GM12864 (cell line): ENCODE measurements at regions not wholly inside any gene's neighbourhood (a gene's known extent, or its start where the extent isn't known, plus 50 kb on each side); places are given as distances from the start of the nearest gene placed in this dataset.

Experiments used
- DNase-seq: peaks from one replicate; pipeline ENCODE4 v3.0.0-alpha.2; 2011; ENCODE audit warnings: low read depth
- H3K4me3 ChIP-seq: 2 replicates; pipeline ENCODE4 v1.5.1; 2011; ENCODE audit warnings: mild to moderate bottlenecking, low read depth, low read length, control low read depth
- TF ChIP-seq, protein P1 (sequence below): IDR thresholded peaks from 2 replicates; pipeline ENCODE4 v1.5.1; 2011; ENCODE audit warnings: low read depth, mild to moderate bottlenecking, moderate library complexity, low read length, control low read depth, inconsistent platforms; ENCODE audit errors: missing control alignments

DNA sequence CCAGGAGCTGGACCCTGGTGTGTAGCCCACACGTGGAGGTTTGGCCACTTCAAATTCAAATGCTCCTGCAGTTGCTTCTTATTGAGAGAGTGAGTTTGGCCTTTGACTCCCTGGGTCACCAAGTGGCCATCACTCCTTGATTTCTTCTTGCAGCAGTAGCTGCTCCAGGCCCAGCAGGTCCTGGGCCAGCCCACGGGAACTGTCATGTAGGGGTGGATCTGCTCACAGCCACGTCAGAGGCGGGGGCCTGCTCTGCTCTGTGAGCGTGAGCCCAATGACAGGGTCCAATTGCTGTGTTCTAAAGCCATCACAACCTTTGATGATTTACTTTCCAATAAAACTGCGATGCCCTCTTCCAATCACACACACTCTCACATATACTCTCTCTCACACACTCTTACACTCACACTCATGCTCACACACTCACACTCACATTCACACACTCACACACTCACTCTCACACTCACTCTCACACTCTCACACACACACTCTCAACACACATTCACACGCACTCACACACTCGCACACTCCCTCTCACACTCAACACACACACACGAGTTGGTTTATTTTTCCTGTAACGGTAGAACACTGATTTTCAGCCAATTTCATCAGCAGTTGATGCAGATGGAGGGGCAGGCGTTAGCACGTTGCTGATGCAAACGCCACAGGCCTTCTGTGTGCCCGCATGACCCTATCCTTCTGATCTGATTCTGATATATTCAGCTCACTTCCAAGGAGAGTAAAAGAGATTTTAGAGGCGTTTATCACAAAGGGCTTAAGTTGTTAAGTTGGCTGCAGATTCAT, 210.7 kb upstream of the PPP2R2D start:
- H3K4me3 ChIP-seq = no peak overlapping the region
- TF ChIP-seq, protein P1, sequence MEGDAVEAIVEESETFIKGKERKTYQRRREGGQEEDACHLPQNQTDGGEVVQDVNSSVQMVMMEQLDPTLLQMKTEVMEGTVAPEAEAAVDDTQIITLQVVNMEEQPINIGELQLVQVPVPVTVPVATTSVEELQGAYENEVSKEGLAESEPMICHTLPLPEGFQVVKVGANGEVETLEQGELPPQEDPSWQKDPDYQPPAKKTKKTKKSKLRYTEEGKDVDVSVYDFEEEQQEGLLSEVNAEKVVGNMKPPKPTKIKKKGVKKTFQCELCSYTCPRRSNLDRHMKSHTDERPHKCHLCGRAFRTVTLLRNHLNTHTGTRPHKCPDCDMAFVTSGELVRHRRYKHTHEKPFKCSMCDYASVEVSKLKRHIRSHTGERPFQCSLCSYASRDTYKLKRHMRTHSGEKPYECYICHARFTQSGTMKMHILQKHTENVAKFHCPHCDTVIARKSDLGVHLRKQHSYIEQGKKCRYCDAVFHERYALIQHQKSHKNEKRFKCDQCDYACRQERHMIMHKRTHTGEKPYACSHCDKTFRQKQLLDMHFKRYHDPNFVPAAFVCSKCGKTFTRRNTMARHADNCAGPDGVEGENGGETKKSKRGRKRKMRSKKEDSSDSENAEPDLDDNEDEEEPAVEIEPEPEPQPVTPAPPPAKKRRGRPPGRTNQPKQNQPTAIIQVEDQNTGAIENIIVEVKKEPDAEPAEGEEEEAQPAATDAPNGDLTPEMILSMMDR = no peak
- DNase-seq = no peak

DNA sequence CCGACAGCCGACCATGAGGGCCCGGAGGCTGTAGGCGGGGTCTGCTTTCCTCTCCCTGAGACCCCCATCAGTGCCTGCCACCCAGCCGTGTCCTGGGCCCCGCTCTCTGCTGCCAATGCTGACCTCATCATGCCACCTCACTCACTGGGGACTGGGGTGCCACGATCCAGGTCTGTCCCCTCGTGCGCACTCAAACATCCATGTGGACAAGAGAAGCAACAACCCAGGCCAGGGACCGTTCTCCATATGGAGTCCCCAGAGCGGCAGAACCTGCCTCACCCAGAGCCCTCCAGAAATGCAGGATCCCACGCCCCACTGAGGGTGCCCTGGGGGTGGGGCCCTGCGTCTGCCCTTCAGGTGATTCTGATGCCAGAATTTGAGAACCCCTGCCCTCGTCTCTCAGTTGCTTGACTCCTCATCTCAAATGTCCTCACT, 210.0 kb upstream of the PPP2R2D start:
- no peak overlapping the region for H3K4me3 ChIP-seq
- no peak for DNase-seq
- TF ChIP-seq, protein P1 = no peak

DNA sequence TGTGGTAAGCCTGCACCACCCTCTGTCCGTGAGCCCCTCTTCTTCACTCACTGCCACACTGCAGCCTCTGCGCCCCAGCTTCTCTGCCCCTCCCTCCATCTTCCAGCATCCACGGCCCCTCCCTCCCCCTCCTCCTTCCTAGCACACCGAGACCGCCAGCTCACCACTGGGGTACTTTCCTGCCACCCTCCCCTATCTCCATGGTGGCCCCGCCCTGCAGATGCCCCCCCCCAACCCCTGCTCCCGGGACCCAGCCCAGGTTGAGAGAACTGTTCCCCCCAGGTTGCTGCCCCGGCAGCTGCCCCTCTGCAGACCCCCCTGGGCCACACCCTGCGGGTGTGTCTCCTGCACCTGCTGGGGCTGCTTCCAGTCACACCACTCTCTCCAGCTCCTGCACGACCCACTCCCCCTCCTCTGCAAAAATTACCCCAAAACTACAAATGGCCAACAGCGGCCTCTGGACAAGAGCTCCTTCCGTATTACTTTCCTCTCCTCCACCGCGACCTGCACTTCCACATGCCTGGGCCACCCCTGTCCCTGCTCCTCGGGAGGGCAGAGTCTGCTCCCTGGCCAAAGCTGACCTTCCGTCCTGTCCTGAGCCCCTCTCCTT, 209.2 kb upstream of the PPP2R2D start:
- TF ChIP-seq, protein P1 = no peak
- no peak overlapping the region for H3K4me3 ChIP-seq
- no peak for DNase-seq

DNA sequence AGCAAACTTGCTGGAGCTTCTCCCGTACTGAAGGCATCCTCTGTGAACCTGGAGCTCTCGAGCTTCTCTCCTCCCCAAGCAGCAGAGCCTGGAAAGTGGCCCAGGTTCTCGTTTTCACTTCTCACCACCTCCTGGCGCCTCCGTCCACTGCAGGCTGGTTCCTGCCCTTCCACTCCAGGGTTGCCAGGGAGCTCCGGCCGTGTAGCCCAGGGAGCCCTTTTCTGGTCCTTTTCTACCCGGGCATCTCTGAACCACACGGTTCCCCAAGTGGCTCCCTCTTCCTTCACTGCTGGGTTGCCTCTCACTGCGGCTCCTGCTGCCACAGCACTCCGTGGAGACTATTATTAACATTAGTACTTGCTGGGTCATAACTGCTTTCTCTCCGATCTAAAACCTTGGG, 208.6 kb upstream of the PPP2R2D start:
- DNase-seq = no peak
- H3K4me3 ChIP-seq = no peak overlapping the region
- TF ChIP-seq, protein P1 = no peak

DNA sequence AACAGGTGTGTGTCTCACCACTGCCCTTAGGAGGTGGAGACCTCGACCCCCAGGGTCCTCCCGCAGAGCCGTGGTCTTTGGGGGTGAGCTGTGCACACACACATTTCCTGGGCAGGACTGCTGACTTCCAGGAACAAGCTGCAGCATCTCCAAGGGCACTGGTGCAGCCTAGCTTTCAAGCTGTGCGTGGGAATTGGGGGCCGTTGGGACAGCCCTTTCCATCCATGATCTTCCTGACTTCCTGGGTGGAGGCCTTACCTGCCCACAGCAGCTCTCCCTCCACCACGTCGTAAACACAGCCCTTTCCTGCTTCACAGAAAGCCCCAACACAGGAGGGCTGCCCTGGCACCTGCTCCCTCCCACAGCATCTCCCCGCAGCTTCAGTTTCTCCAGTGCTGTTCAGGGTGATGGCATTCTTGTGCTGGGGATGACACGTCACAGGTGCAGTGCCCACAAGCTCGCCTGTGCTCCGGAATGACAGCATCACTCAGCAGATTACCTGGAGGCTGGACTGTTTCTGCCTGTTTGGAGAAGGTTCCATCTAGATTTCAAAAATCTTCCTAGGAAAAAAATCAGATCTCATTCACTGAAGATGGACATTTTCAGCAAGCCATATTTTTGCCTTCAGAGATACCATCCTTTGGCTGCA, 208.0 kb upstream of the PPP2R2D start:
- DNase-seq = no peak
- TF ChIP-seq, protein P1 = no peak
- H3K4me3 ChIP-seq = no peak overlapping the region

DNA sequence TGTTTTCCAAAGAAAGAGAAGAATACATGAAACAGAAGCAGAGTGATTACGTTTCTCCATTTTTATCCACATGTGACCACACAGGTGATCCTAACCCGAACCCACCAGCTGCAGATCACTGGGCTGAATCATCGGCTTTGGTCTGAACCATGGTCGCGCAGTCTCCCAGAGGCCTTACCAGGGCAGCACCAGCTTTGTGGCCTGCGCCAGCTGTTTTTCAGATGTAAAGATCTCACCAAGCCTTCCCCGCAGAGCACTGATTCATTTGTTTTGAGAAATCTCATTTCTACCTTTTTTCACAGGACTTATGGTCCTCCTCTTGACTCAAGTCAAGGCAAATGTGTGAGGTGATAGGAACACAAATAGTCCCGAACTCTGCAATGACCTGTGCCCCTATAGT, 207.0 kb upstream of the PPP2R2D start:
- no peak overlapping the region for H3K4me3 ChIP-seq
- TF ChIP-seq, protein P1 = no peak
- no peak for DNase-seq
